NCI-H2227 (cell line): ENCODE measurements at regions not wholly inside any gene's neighbourhood (a gene's known extent, or its start where the extent isn't known, plus 50 kb on each side); places are given as distances from the start of the nearest gene placed in this dataset.

Experiments
- DNase-seq: peaks from one replicate; lab custom pipeline; 2025; ENCODE audit not compliant: unreplicated experiment; lab: John Stamatoyannopoulos, UW

DNA sequence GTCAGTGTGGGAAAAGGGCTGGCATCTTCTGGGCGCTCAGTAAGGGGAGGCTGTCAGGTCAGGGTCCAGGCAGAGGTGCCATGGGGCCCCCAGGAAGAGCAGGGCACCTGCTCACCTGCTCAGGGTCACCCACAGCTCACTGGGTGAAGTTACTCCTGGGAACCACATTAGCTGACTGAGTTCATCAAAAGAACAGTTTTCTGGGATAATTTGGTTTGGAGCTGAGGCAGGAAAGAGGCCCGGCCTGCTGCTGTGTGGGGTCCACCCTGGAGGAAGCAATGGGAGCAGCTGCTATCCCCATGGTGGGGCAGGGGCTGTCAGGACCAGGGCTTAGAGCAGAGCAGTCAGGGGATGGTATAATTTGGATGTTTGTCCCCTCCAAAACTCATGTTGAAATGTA, 97.2 kb upstream of the GPC1 start:
- DNase-seq = no peak

DNA sequence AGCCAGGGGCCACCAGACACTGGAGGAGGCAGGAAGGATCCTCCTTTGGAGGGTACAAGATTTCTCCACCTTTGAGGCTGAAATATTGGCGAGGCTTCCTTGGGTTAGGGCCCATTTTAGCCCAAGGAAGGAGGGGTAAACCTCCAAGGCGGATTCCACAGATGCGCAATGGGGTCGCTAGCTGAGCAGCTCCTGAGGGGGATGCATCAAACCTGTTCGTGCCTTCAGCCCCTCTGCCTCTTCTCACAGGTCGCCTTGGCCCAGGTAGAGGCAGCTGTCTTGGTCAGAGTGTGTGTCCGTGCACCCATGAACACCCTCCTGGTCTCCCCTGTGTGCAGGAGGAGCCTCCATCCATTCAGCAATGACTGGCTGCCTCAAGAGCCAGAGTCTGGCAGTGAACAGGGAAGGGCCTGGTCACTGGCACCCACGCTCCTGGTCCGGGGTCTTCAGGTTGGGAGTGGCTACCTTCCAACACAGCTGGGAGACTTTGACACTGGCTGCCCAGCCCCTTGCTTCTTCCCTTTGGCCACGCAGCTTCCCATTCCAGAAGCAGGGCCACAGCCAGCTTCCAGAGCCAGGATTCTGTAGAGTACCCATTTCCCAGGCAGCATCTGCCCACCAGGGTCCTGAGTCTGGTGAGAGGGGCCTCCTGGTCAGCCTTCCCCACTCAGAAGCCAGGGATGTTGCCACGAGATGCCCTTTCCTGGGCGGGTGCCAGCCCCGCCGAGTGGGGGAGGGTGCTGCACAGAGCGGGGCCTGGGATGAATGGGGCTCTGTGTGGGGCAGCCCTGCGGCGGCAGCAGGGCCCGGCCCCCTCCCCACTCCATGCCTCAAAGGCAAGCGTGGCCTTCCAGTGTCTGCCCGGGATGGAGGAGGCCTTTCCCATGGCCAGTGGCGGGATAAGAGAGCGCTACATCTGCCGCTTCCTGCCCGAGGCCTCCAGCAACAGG, 95.8 kb upstream of the GPC1 start:
- no peak for DNase-seq

DNA sequence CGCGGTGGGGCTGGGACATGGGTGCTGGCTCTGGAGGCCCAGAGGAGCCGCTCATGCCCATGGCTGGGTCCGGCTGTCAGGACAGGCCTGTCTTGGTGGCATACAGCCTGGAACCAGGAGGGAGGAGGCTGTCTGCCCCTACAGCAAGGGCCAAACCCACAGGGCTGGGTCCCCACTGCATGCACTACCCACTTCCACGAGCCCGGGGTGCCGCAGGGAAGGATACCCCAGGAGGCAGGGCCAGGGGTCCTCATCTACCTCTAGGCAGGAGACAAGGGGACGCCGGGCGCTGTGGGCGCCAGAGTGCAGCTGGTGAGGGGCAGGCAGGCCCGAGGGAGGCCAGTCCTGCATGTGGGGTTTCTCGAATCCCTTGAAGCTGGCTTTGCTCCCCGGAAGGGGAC, 95.1 kb upstream of the GPC1 start:
- DNase-seq = no peak

DNA sequence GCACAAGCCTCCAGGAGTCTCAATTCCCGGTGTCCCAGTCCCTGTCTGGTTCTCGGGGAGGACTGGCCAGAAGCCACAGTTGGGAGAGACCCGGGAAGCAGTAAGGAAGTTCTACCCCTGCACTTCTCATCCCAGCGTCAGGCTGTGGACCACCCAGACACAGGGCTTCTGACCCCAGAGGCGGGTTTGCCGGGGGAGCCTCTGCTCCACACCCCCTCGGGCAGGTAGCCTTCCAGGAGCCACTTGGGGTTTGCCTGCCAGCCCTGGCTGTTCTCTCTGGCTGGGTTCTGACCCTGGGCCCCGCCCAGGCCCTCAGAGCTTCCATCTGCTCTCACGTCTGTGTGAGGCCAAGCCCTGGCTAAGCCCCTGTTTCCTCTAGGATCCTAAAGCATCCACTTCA, 94.4 kb upstream of the GPC1 start:
- DNase-seq = no peak

DNA sequence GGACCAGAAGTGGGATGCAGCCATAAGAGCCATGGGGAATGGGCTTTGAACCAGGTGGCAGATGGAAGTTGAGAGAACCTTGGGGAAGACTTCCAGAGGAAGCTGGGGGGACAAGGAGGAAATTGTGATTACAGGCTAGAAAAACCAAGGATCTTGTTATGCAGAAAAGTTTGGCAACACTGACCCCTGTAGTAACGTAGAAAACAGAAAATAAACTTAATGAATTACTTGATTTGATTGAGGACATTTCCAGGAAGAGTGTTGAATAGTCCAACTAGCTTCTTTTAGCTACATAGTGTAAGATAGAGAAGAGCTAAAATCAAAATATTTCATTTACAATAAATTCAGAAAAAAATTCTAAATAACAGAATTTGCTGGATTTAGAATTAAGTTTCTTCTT, 91.9 kb upstream of the GPC1 start:
- DNase-seq = no peak

DNA sequence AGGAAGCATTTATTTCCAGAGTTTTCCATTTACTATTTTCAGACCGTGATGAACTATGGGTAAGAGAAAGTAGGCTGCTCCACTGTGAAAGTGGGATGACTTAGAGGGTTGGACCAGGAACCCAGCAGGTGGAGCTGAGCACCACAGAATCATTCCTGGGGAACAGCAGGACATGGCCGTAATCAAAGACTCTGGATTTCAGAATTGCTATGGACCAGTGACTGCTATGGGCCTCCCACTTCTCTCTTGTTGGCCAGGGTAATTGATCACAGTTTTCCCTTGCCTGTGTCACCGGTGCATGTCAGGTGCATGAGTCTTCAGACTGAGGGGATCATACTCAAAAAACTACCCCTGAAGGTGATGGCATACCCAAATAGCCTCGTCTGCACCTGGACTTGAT, 90.6 kb upstream of the GPC1 start:
- DNase-seq = no peak

DNA sequence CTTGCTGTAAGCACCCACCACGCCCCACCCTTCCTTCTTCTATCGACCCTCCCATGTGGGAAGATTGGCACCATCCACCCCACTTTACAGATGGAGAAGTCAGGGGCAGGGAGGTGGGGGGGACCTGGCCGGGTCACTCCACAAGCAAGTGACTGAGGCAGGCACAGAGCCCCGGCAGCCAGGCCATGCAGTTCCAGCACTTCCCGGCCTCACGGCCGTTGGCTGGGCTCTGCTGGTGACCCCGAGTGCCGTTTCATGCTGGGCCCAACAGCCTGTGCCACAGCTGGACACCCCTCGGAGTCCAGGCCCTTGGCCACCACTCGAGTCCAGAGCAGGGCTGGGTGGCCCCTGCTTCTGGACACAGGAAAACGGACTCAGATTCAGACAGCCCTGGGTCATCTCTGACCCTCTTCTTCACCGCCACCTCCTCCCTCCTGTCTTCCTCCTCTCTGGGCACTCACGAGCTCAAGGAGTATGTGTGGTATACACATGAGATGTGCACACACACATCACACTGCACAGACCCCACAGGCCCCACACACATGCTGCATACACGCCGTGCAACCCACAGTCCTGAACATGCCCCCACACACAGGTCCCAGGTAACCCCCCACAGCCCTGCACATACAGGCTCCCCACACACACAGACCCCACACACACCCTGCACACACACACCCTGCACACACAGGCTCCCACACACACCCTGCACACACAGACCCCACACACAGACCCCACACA, 89.3 kb upstream of the GPC1 start:
- no peak for DNase-seq

DNA sequence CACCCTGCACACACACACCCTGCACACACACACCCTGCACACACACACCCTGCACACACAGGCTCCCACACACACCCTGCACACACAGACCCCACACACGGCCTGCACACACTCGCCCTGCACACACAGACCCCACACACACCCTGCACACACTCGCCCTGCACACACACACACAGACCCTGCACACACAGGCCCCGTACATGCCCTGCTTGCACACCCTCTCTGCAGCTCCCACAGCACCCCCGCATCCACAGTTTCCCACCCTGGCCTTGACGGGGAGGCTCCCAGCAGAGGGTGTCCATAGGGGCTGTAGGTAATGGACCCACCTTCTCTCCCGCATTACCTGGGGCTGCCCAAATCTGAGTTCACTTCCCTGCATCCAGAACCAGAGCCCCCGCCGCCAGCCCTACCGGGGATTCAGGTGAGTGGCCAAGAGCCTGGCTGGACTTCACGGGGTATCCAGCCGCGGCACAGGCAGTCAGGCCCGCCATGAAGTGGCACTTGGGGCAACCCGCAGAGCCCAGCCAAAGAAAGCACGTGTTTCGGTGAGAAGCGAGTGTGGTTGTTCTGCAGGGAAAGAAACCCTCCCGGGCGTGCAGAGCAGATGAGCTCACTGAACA, 88.6 kb upstream of the GPC1 start:
- DNase-seq = no peak

DNA sequence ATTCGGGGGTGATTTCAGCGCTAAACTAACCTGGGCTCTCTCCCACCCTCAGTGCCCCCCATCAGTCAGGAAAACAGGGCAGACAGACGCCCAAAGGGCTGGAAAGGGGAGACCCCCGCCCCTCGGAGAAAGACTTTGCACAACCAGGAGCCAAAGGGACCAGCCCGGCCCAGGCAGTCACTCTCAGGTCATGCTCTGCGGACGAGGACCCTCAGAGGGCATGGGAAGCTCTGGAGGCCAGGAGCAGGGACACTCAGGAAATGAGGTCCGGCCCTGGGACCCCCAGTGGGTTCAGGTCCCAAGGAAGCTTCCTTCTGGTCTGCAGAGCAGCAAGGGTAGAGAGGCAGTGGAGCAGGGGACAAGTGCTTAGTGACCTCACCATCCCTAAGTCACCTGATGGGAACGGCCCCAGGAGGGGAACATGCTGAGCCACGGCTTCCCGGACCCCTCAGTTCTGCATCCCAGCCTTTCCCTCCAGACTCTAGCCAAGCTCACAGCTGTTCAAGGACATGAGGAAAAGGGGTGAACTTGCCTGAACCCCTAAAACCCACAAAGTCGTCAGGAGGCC, 88.0 kb upstream of the GPC1 start:
- no peak for DNase-seq

DNA sequence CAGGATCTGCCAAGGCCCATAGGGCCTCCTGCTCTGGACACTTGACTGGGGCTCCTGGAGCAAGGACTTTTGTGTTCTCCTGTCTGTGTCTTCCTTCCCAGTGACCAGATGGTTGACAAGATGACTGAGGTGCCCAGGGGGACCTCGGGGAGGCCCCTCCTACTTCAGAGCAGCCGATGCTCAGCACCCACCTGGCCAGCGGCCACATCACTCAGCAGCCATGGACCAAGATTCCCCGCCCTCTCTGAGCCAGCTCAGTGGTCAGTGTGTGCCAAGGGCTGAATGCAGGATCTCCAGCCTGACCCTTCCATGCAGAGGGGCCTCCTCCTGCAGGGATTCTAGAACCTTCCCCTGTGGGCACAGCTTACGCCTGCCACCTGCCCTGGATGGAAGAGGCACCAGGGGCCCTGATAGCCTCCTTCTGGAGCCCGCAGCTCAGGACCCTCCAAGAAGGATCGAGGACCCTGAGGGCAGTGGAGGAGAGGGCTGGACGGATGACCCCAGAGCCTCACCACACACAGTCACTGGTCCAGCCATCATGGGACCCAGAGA, 87.4 kb upstream of the GPC1 start:
- no peak for DNase-seq

DNA sequence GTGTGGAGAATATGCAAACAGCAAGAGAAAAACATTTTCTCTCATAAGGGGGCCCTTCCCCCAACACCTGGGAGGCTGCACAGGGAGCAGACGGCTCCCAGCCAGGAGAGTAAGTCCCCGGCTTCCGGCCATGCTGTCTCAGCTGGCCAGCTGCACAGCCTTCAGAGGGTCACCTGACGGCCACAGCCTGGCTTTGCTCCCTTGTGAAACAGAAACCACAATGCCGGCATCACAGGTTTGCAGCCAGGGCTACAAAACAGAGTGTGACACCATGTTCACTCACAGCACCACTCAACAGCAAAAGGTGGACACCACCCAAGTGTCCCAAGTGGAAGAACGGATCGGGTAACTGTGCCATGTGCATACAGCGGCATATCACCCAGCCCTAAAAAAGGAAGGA, 86.9 kb upstream of the GPC1 start:
- DNase-seq = no peak

DNA sequence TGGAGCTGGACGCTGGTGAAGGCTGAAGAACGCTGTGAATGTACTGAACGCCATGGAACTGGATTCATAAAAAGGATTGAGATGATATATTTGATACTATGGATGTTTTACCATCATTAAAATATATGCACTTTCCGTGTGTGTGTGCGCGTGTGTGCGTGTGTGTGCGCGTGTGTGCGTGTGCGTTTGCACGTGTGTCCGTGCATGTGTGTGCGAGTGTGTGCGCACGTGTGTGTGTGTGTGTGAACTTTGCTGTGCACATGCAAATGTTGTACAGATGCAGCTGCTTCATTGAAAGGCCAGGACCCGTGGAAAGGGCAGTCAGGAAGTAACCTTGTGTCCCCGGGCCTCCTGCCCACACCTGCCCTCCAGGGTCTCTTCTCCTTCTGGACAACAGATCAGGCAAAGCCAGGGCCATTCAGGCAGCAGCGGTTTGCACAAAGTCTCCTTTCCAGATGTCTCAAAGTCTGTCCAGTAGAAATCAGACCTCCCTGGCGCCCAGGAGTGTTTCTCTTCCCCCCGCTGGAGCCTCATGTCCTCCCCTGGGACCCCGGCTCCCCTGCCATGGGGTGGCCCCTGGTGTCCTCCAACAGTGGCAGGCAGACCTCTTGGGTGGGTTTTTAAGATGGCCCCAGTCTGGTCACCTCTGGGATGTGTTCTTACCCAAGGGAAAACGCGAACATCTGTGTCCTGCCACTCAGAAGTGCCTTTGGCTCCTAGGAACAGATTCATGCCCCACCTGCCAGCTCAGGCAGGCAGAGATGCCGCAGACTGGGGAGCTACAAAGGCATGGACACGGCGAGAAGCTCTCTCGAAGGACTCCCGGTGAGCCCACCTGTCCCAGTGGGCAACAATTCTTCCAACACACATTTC, 86.1 kb upstream of the GPC1 start:
- no peak for DNase-seq

DNA sequence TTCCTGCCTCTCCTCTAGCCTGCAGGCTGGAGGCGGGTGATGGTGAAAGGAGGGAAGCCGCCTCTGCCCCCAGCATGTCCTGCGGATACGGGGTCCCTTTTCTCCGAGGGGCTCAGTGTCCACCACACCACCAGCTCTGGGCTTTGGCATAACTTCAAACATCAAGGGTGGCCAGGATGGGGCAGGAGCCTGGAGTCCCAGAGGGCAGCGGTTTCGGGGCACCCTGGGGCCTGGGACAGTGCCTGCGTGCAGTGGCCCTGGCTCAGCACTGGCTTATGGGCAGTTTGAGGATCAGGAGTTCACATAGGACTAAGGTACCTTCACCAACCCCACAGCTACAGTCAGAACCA, 85.5 kb upstream of the GPC1 start:
- no peak for DNase-seq

DNA sequence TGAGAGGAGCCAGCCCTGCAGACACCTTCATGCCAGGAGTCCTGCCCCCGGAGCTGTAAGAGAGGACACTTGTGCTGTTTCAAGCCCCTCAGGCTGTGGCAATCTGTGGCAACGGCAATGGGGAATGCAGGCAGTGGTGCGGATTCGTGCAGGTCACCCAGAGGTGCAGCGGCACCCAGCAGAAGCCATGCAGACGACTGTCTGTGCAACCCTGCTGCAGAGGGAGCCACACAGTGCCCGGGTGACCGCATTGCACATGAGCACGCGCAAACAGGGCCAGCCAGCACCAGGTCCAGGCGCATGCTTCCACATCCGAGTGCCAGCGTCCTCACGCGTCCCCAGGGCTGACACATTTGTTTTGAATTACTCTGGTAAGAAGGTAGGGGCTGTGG, 84.8 kb upstream of the GPC1 start:
- no peak for DNase-seq

DNA sequence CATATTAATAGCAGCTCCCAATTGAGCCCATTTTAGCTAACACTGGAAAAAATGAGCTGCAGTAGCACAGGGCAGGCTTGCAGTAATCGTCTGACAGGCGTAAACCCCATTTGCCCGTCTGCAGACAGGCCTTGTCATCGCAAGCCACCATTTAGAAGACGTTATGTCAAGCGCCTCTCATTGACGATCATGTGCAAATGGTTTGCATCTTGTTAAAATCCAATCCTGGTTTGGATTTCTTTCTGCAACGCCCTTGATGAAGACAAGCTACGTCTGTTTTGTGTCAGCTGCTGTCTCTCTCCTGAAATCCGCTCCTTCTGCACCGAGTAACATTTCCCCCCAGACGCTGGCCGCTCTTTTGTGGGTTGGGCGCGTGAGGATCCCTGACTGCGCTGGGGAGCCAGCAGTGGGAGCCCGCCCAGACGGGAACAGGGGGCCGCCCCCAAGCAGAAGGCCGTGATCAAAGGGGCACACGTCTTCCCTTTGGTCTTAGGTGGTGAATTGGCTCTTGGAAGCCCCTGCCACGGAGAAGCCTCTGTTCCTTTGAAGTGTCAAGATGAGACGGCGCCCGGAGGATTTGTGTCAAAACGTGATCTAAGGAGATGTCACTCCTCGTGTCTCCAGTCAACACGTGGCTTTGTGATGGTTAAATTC, 84.2 kb upstream of the GPC1 start:
- DNase-seq = no peak

DNA sequence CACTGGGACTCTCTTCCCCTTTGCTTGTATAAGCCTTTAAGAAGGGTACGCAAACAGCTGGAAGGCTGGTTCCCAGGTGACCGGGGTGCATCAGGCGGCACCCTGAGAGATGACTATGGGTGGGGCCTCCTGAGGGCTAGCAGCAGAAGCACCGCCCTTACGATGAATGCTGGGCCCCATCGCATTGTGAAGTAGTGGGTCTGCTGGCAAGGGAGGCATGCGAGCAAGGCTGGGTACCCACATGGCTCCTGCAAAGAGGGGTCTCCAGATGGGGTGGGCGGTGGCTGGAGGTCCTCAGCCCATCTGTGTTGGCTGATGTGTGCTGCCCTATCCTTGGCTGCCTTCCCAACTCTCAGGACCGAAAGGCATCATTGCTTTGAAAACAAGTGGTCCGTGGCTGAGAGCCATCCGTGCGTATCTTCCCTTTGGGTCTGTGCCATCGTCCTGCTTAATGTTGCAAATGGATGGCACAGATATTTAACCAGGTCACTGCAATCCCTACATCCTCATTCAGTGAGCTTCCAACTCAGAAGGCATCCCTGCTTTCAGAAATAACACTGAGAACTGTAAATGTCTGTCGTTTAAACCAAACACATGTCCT, 83.5 kb upstream of the GPC1 start:
- no peak for DNase-seq

DNA sequence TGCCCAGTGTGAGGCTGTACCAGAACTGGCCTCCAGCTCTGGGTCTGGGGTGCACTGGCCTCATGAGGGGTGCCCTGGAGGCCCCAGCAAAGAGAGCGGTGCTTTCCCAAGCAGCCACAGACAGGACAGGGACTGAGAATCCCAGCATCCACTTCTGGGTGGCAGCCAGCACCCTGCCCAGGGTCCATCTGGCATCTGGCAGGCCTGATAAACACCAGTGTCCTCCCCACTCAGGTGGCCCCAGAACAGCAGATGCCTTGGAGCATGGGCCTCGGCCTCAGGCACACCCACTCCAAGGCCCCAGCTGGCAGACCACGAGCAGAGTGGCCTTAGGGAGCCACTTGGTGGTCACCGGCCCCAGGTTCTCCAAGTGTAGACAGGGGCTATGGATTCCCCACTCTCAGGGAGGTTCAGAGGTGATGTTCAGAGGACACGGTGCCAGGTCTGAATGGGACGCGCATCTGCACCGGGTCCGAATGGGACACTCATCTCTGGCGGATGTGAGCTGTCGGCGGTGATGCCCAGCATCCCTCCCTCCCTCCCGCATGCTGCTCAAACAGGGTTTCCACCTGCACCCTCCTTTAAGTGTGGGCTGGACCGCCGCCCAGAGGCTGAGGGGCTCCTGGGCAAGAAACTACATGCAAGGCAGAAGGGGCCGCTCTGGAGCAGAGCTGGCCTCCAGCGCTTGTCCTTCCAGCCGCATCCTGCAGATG, 82.2 kb upstream of the GPC1 start:
- no peak for DNase-seq

DNA sequence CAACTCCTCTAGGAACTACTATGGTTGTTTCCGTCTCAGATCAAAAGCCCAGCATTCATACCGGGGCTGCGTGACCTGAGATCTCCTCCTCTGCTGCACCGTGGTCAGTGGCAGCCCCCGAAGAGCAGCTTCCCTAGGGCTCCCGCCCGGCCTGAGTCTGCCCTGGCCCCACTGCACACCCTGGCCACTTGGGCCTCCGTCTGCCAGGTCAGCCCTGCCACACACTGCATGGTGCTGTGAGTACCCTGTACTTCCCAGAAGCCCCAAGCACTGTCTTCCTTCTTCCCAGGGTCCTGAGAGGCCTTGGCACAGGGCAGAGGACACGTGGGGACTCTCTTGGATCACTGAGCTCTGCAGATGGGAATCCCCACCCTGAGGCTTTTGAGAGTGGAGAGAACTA, 81.5 kb upstream of the GPC1 start:
- DNase-seq = no peak
